CD14-positive monocyte (primary cell): ENCODE measurements at regions not wholly inside any gene's neighbourhood (a gene's known extent, or its start where the extent isn't known, plus 50 kb on each side); places are given as distances from the start of the nearest gene placed in this dataset.

Source experiments
- DNase-seq, 3 donors: peaks; one replicate each; pipeline ENCODE4 v3.0.0-alpha.2; 2011 to 2022
- H2AFZ ChIP-seq: 2 replicates; pipeline ENCODE4 v1.6.0; 2012; ENCODE audit warnings: mild to moderate bottlenecking, low read depth, low read length, inconsistent platforms; ENCODE audit not compliant: insufficient read depth, poor library complexity, severe bottlenecking
- H3K27ac ChIP-seq, 2 donors: 1 replicate in 1 of 2; 2 replicates in 1 of 2; pipeline ENCODE4 v1.5.1; 2012 to 2013; ENCODE audit warnings: low read length in 2 of 2, control low read depth in 1 of 2, inconsistent platforms in 1 of 2, low read depth in 1 of 2, mild to moderate bottlenecking in 1 of 2
- H3K27me3 ChIP-seq, 2 donors: one replicate each; pipeline versions ENCODE4 v1.6.0 to v1.6.1; 2011 to 2013; ENCODE audit warnings: low read length in 2 of 2; ENCODE audit not compliant: control insufficient read depth in 2 of 2, insufficient read depth in 2 of 2
- H3K36me3 ChIP-seq, 2 donors: replicated peaks in 1 of 2; 1 replicate in 1 of 2; 2 replicates in 1 of 2; pipeline versions ENCODE4 v1.5.1 to v1.6.1; 2012 to 2013; ENCODE audit warnings: low read length in 2 of 2, control low read depth in 1 of 2, inconsistent platforms in 1 of 2, mild to moderate bottlenecking in 1 of 2; ENCODE audit not compliant: insufficient read depth in 2 of 2, control insufficient read depth in 1 of 2
- H3K4me1 ChIP-seq, 2 donors: 1 replicate in 1 of 2; 2 replicates in 1 of 2; pipeline versions ENCODE4 v1.5.1 to v1.6.1; 2012 to 2013; ENCODE audit warnings: low read length in 2 of 2, control low read depth in 1 of 2, inconsistent platforms in 1 of 2, mild to moderate bottlenecking in 1 of 2, moderate library complexity in 1 of 2; ENCODE audit not compliant: insufficient read depth in 2 of 2, control insufficient read depth in 1 of 2
- H3K4me2 ChIP-seq: replicated peaks from 2 replicates; pipeline ENCODE3; 2012; ENCODE audit warnings: low read length, moderate library complexity, mild to moderate bottlenecking; ENCODE audit not compliant: poor library complexity, severe bottlenecking; ENCODE audit errors: extremely low read depth
- H3K4me3 ChIP-seq, 3 experiments: fragments of 200-600 bp in 1 of 3; sonication (generic) in 1 of 3; replicated peaks in 1 of 3; 1 replicate in 2 of 3; 2 replicates in 1 of 3; pipeline ENCODE4 v1.5.1; 2011 to 2013; ENCODE audit warnings: low read length in 3 of 3, mild to moderate bottlenecking in 3 of 3, control low read depth in 2 of 3, low read depth in 2 of 3, inconsistent platforms in 1 of 3, moderate library complexity in 1 of 3
- H3K79me2 ChIP-seq: 2 replicates; pipeline ENCODE4 v1.6.0; 2012; ENCODE audit warnings: mild to moderate bottlenecking, control low read depth, inconsistent platforms, low read length, moderate library complexity; ENCODE audit not compliant: insufficient read depth
- H3K9ac ChIP-seq: 2 replicates; pipeline ENCODE4 v1.6.0; 2017; ENCODE audit warnings: low read length, mild to moderate bottlenecking; ENCODE audit not compliant: insufficient read depth, poor library complexity, severe bottlenecking
- H3K9me3 ChIP-seq, 2 donors: replicated peaks in 1 of 2; 1 replicate in 1 of 2; 2 replicates in 1 of 2; pipeline versions ENCODE4 v1.5.1 to v1.6.1; 2012 to 2013; ENCODE audit warnings: low read length in 2 of 2, control low read depth in 1 of 2; ENCODE audit not compliant: control insufficient read depth in 1 of 2, insufficient read depth in 1 of 2
- H4K20me1 ChIP-seq: 2 replicates; pipeline ENCODE4 v1.6.0; 2012; ENCODE audit warnings: mild to moderate bottlenecking, low read length, control low read depth, moderate library complexity; ENCODE audit not compliant: insufficient read depth
- H3K27ac Mint-ChIP-seq, 7 donors: one replicate each; pipeline ENCODE4 v1.8.0; 2020; ENCODE audit warnings: mild to moderate bottlenecking in 7 of 7, mixed read lengths in 7 of 7, moderate library complexity in 6 of 7, inconsistent platforms in 2 of 7
- H3K27me3 Mint-ChIP-seq, 3 donors: one replicate each; pipeline ENCODE4 v1.8.0; 2021 to 2022; ENCODE audit warnings: low read depth in 3 of 3, mild to moderate bottlenecking in 3 of 3, mixed read lengths in 3 of 3, moderate library complexity in 3 of 3, inconsistent platforms in 1 of 3
- H3K36me3 Mint-ChIP-seq, 2 donors: one replicate each; pipeline ENCODE4 v1.8.0; 2020; ENCODE audit warnings: mixed read lengths in 2 of 2, inconsistent platforms in 1 of 2, mild to moderate bottlenecking in 1 of 2
- H3K4me1 Mint-ChIP-seq: one replicate; pipeline ENCODE4 v1.8.0; 2020; ENCODE audit warnings: mild to moderate bottlenecking, mixed read lengths
- H3K4me3 Mint-ChIP-seq, 2 donors: one replicate each; pipeline ENCODE4 v1.8.0; 2020; ENCODE audit warnings: mild to moderate bottlenecking in 2 of 2, mixed read lengths in 2 of 2, moderate library complexity in 1 of 2
- H3K9me3 Mint-ChIP-seq, 7 donors: one replicate each; pipeline ENCODE4 v1.8.0; 2020 to 2022; ENCODE audit warnings: mixed read lengths in 7 of 7, mild to moderate bottlenecking in 6 of 7, moderate library complexity in 6 of 7, inconsistent platforms in 2 of 7
- CTCF ChIP-seq: fragments of 200-600 bp; IDR thresholded peaks from one replicate; pipeline ENCODE4 v1.8.0; 2022; ENCODE audit warnings: antibody characterized with exemption, mild to moderate bottlenecking
- WGBS: methylation state at CpG from one replicate; pipeline ENCODE4 v1.1.5; 2013; ENCODE audit warnings: missing lambda C conversion rate; ENCODE audit not compliant: insufficient coverage; 5-methylcytosine and 5-hydroxymethylcytosine counted together
- intact Hi-C, 2 donors: fragments of 100-400 bp; cut with micrococcal nuclease; formaldehyde crosslinking; loops; one replicate each; pipeline versions ENCODE4 v1.15.0 to v1.15.1; 2023

GRCh38 chr12:127398016-127398710, 868.8 kb upstream of the TMEM132C start:
- Histone ChIP-seq H3K36me3 (no peaks in the 10 kb centered on the region), H3K27ac (no peak overlapping the region), H2AFZ (no peak overlapping the region), H3K9ac (no peak overlapping the region), H3K27me3 (no peaks in the 10 kb centered on the region), H3K4me2 (no peak overlapping the region), H3K79me2 (no peaks in the 10 kb centered on the region), H3K9me3 (no peaks in the 10 kb centered on the region), H3K4me1 (no peaks in the 10 kb centered on the region), H3K4me3 (no peak overlapping the region), H4K20me1 (no peaks in the 10 kb centered on the region)
- H3K36me3 Mint-ChIP-seq: no peaks in the 10 kb centered on the region
- H3K9me3 Mint-ChIP-seq: peaks cover 0 to 2% (median 1%) of the 10 kb centered on the region in 7 donors
- H3K4me3 Mint-ChIP-seq: no peak overlapping the region
- peaks cover 0 to 2% (median 0%) of the 10 kb centered on the region in 3 donors for H3K27me3 Mint-ChIP-seq
- no peak overlapping the region for H3K27ac Mint-ChIP-seq
- intact Hi-C loops: no loop called here
- DNase-seq: no peak
- no peak for TF ChIP-seq CTCF
- H3K4me1 Mint-ChIP-seq: no peaks in the 10 kb centered on the region
- WGBS: no CpG with 5 or more reads among the region's 10 CpGs

- intact Hi-C loops: no loop called here
- Histone ChIP-seq H3K9me3 (no peaks in the 10 kb centered on the region), H3K4me3 (no peak overlapping the region), H3K27ac (no peak overlapping the region), H4K20me1 (no peaks in the 10 kb centered on the region), H3K36me3 (no peaks in the 10 kb centered on the region), H3K9ac (no peak overlapping the region), H3K79me2 (no peaks in the 10 kb centered on the region), H3K4me2 (no peak overlapping the region), H3K27me3 (no peaks in the 10 kb centered on the region), H2AFZ (no peak overlapping the region), H3K4me1 (no peaks in the 10 kb centered on the region)
- Mint-ChIP-seq H3K4me3 (no peak overlapping the region), H3K27ac (no peak overlapping the region), H3K4me1 (no peaks in the 10 kb centered on the region), H3K27me3 (peaks cover 0 to 2% (median 0%) of the 10 kb centered on the region in 3 donors), H3K9me3 (peaks cover 0 to 4% (median 2%) of the 10 kb centered on the region in 7 donors), H3K36me3 (no peaks in the 10 kb centered on the region)
- WGBS: 64% methylated on average over 2 of the region's 3 CpGs
- no peak for TF ChIP-seq CTCF
- DNase-seq: no peak
Measured at GRCh38 chr12:127399451-127399850, 867.5 kb upstream of the TMEM132C start.
